Neuronal stem cell (in vitro differentiated cells): ENCODE measurements at regions not wholly inside any gene's neighbourhood (a gene's known extent, or its start where the extent isn't known, plus 50 kb on each side); places are given as distances from the start of the nearest gene placed in this dataset.
A peak's percentile ranks its signal among the peaks of the same experiment; 100 is the strongest.

ENCODE experiments used
- DNase-seq: peaks from one replicate; pipeline ENCODE4 v3.0.0-alpha.2; 2013; ENCODE audit warnings: low spot score
- H2AFZ ChIP-seq: one replicate; pipeline ENCODE4 v1.6.1; 2013; ENCODE audit warnings: mild to moderate bottlenecking, low read length, inconsistent platforms
- H2AK5ac ChIP-seq: 2 replicates; pipeline ENCODE4 v1.6.1; 2013; ENCODE audit warnings: low read depth, mild to moderate bottlenecking, inconsistent platforms, low read length, moderate library complexity, mixed read lengths
- H2BK120ac ChIP-seq: 2 replicates; pipeline ENCODE4 v1.6.1; 2013; ENCODE audit warnings: low read depth, mild to moderate bottlenecking, inconsistent platforms, low read length, moderate library complexity, mixed read lengths
- H2BK12ac ChIP-seq: one replicate; pipeline ENCODE4 v1.6.1; 2013; ENCODE audit warnings: low read length, inconsistent platforms
- H2BK15ac ChIP-seq: 2 replicates; pipeline ENCODE4 v1.6.1; 2013; ENCODE audit warnings: mild to moderate bottlenecking, low read length, inconsistent platforms, mixed read lengths
- H2BK5ac ChIP-seq: one replicate; pipeline ENCODE4 v1.6.1; 2013; ENCODE audit warnings: inconsistent platforms, mild to moderate bottlenecking, low read length, moderate library complexity
- H3K14ac ChIP-seq: one replicate; pipeline ENCODE4 v1.6.1; 2013; ENCODE audit warnings: low read length, inconsistent platforms
- H3K18ac ChIP-seq: 2 replicates; pipeline ENCODE4 v1.6.1; 2013; ENCODE audit warnings: low read length, inconsistent platforms
- H3K23ac ChIP-seq: 2 replicates; pipeline ENCODE4 v1.6.1; 2013; ENCODE audit warnings: low read depth, mild to moderate bottlenecking, mixed read lengths, low read length, inconsistent platforms; ENCODE audit not compliant: poor library complexity
- H3K27ac ChIP-seq: replicated peaks from 3 replicates; pipeline ENCODE4 v1.5.1; 2013; ENCODE audit warnings: low read length, inconsistent platforms
- H3K27me3 ChIP-seq, 3 experiments: 2 replicates each; pipeline ENCODE4 v1.6.1; 2013; ENCODE audit warnings: low read length in 3 of 3, mild to moderate bottlenecking in 2 of 3, inconsistent platforms in 1 of 3, low read depth in 1 of 3, mixed read lengths in 1 of 3, moderate library complexity in 1 of 3; ENCODE audit not compliant: control insufficient read depth in 3 of 3, insufficient read depth in 3 of 3
- H3K36me3 ChIP-seq, 2 donors: replicated peaks in 1 of 2; 2 replicates each; pipeline ENCODE4 v1.6.1; 2013; ENCODE audit warnings: low read length in 2 of 2; ENCODE audit not compliant: control insufficient read depth in 2 of 2, insufficient read depth in 2 of 2
- H3K4ac ChIP-seq: 2 replicates; pipeline ENCODE4 v1.6.1; 2013; ENCODE audit warnings: inconsistent platforms, mild to moderate bottlenecking, low read length, moderate library complexity
- H3K4me1 ChIP-seq, 2 donors: 1 replicate in 1 of 2; 2 replicates in 1 of 2; pipeline ENCODE4 v1.6.1; 2013; ENCODE audit warnings: low read length in 2 of 2, low read depth in 1 of 2; ENCODE audit not compliant: control insufficient read depth in 2 of 2, insufficient read depth in 1 of 2
- H3K4me2 ChIP-seq: one replicate; pipeline ENCODE4 v1.6.1; 2013; ENCODE audit warnings: mild to moderate bottlenecking, low read length, inconsistent platforms; ENCODE audit not compliant: insufficient read depth, poor library complexity, severe bottlenecking
- H3K4me3 ChIP-seq, 2 donors: 2 replicates each; pipeline ENCODE4 v1.5.1; 2013; ENCODE audit warnings: low read length in 2 of 2, mild to moderate bottlenecking in 2 of 2, inconsistent platforms in 1 of 2, moderate library complexity in 1 of 2
- H3K79me1 ChIP-seq: one replicate; pipeline ENCODE4 v1.6.1; 2013; ENCODE audit warnings: low read depth, mild to moderate bottlenecking, inconsistent platforms, low read length, moderate library complexity
- H3K9ac ChIP-seq: one replicate; pipeline ENCODE4 v1.6.1; 2013; ENCODE audit warnings: mild to moderate bottlenecking, low read depth, low read length, inconsistent platforms; ENCODE audit not compliant: poor library complexity
- H3K9me3 ChIP-seq, 2 donors: replicated peaks in 1 of 2; 2 replicates each; pipeline versions ENCODE3 to v1.6.1; 2013; ENCODE audit warnings: low read length in 2 of 2, mild to moderate bottlenecking in 2 of 2, inconsistent platforms in 1 of 2, low read depth in 1 of 2, mixed read lengths in 1 of 2, moderate library complexity in 1 of 2; ENCODE audit not compliant: control insufficient read depth in 2 of 2, insufficient read depth in 1 of 2
- H4K8ac ChIP-seq: one replicate; pipeline ENCODE4 v1.6.1; 2013; ENCODE audit warnings: low read depth, mild to moderate bottlenecking, inconsistent platforms, low read length, moderate library complexity
- H4K91ac ChIP-seq: one replicate; pipeline ENCODE4 v1.6.1; 2013; ENCODE audit warnings: low read length, low read depth, mild to moderate bottlenecking, inconsistent platforms; ENCODE audit not compliant: poor library complexity
- WGBS, 2 donors: extraction: QIAGEN DNeasy Blood & Tissue Kit; methylation state at CpG; one replicate each; pipeline ENCODE4 v1.1.7; 2013; ENCODE audit warnings: missing lambda C conversion rate in 2 of 2, mixed read lengths in 1 of 2; ENCODE audit not compliant: insufficient read length in 2 of 2, insufficient replicate concordance in 1 of 2; ENCODE audit errors: extremely low coverage in 2 of 2; 5-methylcytosine and 5-hydroxymethylcytosine counted together

DNA sequence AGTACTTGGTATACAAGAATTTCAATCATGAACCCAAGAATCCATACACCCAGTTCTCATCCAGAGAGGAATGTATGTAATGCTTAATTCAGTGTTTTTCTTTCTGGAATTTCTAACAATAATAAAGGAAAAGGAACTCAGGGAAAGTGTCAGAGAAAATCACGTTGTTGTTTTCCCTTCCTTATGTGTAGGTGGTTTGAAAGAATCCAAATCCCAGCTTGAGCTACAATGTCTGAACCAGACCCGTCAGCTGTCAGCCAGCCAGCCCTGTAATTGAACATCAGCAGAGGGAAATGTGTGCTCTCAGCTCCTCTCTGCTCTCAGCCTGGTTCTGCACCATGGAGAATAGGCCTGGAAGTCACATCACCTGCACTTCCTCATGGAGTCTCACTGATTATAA, 126.5 kb downstream of the TMEM30B start:
- H2AK5ac ChIP-seq, result no peak overlapping the region
- no peaks in the 10 kb centered on the region for H3K27me3 ChIP-seq
- H4K91ac ChIP-seq, result no peak overlapping the region
- no peak overlapping the region for H4K8ac ChIP-seq
- no peak overlapping the region for H2BK5ac ChIP-seq
- H2BK15ac ChIP-seq, result no peak overlapping the region
- no peak overlapping the region for H3K9ac ChIP-seq
- H3K9me3 ChIP-seq, result peaks cover 0 to 1% of the 10 kb centered on the region in 2 donors
- no peaks in the 10 kb centered on the region for H3K36me3 ChIP-seq
- no peak overlapping the region for H3K23ac ChIP-seq
- no peak for DNase-seq
- H3K79me1 ChIP-seq, result no peaks in the 10 kb centered on the region
- H3K4me3 ChIP-seq, result no peak overlapping the region
- no peak overlapping the region for H3K4me2 ChIP-seq
- no peak overlapping the region for H3K18ac ChIP-seq
- no peak overlapping the region for H2BK12ac ChIP-seq
- no CpG with 5 or more reads among the region's 2 CpGs for WGBS, 2 donors
- peak overlapping the region; percentile 21 for H2AFZ ChIP-seq
- H2BK120ac ChIP-seq, result no peak overlapping the region
- H3K4ac ChIP-seq, result no peak overlapping the region
- H3K4me1 ChIP-seq, result peaks cover 11 to 20% of the 10 kb centered on the region in 2 donors
- no peak overlapping the region for H3K14ac ChIP-seq
- no peak overlapping the region for H3K27ac ChIP-seq

DNA sequence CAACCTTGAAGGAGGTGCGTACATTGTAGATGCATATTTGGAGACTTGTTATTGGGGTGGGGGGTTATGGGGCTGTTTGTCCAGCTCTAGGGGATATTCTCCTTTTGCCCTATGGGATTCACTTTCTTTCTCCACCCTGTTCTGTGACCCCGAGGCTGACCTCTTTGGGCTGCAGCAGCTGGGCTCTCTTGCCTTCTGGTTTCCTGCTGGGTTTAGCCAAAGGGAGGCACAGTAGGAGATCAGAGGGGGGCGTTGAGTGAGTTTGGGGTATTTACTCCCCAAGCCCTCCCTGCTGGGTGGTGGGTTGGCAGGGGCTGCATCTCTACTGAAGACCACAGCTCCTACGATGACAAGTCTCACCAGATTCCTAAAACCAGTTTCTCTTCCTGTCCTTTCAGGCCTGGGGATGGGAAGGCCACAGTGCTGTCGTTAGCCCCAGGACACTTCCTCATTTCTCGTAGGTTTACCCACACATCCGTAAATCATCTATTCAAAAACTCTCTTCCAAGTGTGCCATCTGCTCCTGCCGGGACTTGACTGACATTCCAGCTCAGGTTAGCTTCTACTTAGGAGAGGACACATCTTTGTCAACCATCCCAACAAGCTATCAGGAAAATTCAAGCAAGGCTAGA, 127.1 kb downstream of the TMEM30B start:
- Histone ChIP-seq H3K4ac (no peak overlapping the region), H4K8ac (no peak overlapping the region), H3K18ac (peak overlapping the region; percentile 68), H2BK5ac (no peak overlapping the region), H3K23ac (no peak overlapping the region), H4K91ac (no peak overlapping the region), H2BK12ac (no peak overlapping the region), H3K9me3 (peaks cover 0 to 1% of the 10 kb centered on the region in 2 donors), H3K9ac (no peak overlapping the region), H3K27me3 (no peaks in the 10 kb centered on the region), H3K4me3 (no peak overlapping the region), H3K27ac (peak overlapping the region; percentile 19), H3K36me3 (no peaks in the 10 kb centered on the region), H3K14ac (no peak overlapping the region), H3K79me1 (no peaks in the 10 kb centered on the region), H3K4me1 (peaks cover 11 to 20% of the 10 kb centered on the region in 2 donors), H2BK120ac (no peak overlapping the region), H2AFZ (peak overlapping the region; percentile 21), H2BK15ac (no peak overlapping the region), H2AK5ac (no peak overlapping the region), H3K4me2 (no peak overlapping the region)
- WGBS, 2 donors, result no CpG with 5 or more reads among the region's 8 CpGs
- no peak for DNase-seq

DNA sequence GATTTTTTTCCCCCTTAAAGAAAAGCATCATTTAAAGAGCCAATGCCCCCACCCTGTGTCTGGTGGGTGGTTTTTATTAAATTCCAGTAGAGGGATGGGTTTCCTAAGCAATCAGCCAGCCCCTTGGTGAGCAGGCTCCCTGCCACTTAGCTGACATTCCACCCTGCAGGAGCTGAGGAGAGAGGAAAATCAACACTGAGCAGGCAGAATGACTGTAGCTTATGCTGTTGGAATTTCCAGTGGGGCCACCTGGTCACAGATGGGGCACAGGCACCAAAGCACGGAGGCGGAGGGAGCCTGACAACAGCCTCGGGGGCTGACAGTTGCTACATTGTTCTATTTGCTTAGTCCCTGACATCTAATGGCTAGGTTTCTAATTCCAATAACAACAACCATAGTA, 127.7 kb downstream of the TMEM30B start:
- peak overlapping the region; percentile 30 for H2AFZ ChIP-seq
- no peak overlapping the region for H3K9ac ChIP-seq
- H2BK12ac ChIP-seq, result no peak overlapping the region
- no peaks in the 10 kb centered on the region for H3K36me3 ChIP-seq
- no peak overlapping the region for H3K14ac ChIP-seq
- H3K4me1 ChIP-seq, result peaks cover 11 to 20% of the 10 kb centered on the region in 2 donors
- WGBS, 2 donors, result no CpG with 5 or more reads among the region's 3 CpGs
- H4K8ac ChIP-seq, result no peak overlapping the region
- H3K9me3 ChIP-seq, result peaks cover 1 to 3% of the 10 kb centered on the region in 2 donors
- H3K4me3 ChIP-seq, result no peak overlapping the region
- H3K18ac ChIP-seq, result no peak overlapping the region
- no peak overlapping the region for H4K91ac ChIP-seq
- no peak overlapping the region for H2AK5ac ChIP-seq
- H2BK5ac ChIP-seq, result no peak overlapping the region
- H2BK120ac ChIP-seq, result no peak overlapping the region
- no peak overlapping the region for H2BK15ac ChIP-seq
- no peaks in the 10 kb centered on the region for H3K79me1 ChIP-seq
- H3K4ac ChIP-seq, result no peak overlapping the region
- no peaks in the 10 kb centered on the region for H3K27me3 ChIP-seq
- no peak overlapping the region for H3K4me2 ChIP-seq
- H3K23ac ChIP-seq, result no peak overlapping the region
- DNase-seq, result no peak
- no peak overlapping the region for H3K27ac ChIP-seq

DNA sequence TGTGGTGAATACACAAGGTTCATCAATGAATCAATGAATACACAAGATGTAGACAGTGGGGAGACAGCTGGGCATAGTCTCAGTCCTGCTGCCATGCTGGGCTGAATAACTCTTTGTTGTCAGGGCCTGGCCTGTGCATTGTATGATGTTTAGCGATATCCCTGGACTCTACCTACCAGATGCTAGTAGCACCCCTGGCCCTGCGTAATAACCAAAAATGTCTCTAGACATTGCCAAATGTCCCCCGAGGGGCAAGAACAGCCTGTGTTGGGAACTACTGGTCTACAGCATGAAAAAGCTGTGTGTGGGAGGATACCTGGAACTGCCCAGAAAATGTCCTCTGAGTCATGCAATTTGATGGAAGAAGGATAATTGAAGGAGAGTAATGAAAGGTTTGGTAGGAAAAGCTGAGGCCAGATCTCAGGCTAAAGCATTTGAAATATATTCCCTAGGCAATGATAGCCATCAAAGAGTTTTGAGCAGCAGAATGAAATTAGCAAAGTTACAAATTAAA, 128.2 kb downstream of the TMEM30B start:
- no peak overlapping the region for H3K27ac ChIP-seq
- no peaks in the 10 kb centered on the region for H3K79me1 ChIP-seq
- H3K4me2 ChIP-seq, result no peak overlapping the region
- no peak overlapping the region for H3K4me3 ChIP-seq
- no CpG with 5 or more reads among the region's 3 CpGs for WGBS, 2 donors
- H2AFZ ChIP-seq, result no peak overlapping the region
- H3K18ac ChIP-seq, result no peak overlapping the region
- peak overlapping the region; percentile 22 for H2BK120ac ChIP-seq
- H3K9me3 ChIP-seq, result peaks cover 1 to 3% of the 10 kb centered on the region in 2 donors
- no peaks in the 10 kb centered on the region for H3K27me3 ChIP-seq
- DNase-seq, result no peak
- H2BK15ac ChIP-seq, result no peak overlapping the region
- no peak overlapping the region for H2BK12ac ChIP-seq
- no peaks in the 10 kb centered on the region for H3K36me3 ChIP-seq
- H2AK5ac ChIP-seq, result peak overlapping the region; percentile 11
- H4K8ac ChIP-seq, result no peak overlapping the region
- H3K14ac ChIP-seq, result no peak overlapping the region
- no peak overlapping the region for H4K91ac ChIP-seq
- H3K4me1 ChIP-seq, result peaks cover 11 to 25% of the 10 kb centered on the region in 2 donors
- no peak overlapping the region for H3K4ac ChIP-seq
- no peak overlapping the region for H3K9ac ChIP-seq
- no peak overlapping the region for H2BK5ac ChIP-seq
- no peak overlapping the region for H3K23ac ChIP-seq
